GM19455 (cell line): ENCODE measurements at regions not wholly inside any gene's neighbourhood (a gene's known extent, or its start where the extent isn't known, plus 50 kb on each side); places are given as distances from the start of the nearest gene placed in this dataset.

Source experiments
- ATAC-seq: cut with Tn5 transposase; IDR thresholded peaks from one replicate; pipeline ENCODE4 v1.9.1; 2021; ENCODE audit not compliant: unreplicated experiment

- no peak for ATAC-seq
Measured at GRCh38 chr2:21253311-21254027, 129.7 kb downstream of the TDRD15 start.

- no peak for ATAC-seq
Measured at GRCh38 chr2:21254170-21254965, 130.6 kb downstream of the TDRD15 start.

DNA sequence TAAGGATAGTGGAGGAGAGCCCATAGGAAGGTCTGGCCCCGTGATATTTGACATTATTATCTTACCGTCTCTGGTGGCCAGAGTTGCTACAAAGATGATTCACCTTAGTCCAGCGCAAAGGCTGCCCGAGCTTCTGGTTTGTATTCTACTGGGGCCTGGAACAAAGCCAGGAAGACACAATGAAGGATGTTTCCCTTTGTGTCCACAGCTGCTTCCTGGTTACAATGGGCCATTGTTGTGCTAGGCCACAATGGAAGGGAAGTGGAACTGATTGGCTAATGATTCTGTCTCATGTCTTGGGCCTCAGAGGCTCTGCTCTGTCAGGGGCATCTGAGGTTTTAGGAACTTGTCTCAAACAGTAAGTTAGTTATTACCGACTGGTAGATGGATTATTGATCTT is 132.2 kb downstream of the TDRD15 start:
- ATAC-seq, result no peak

GRCh38 chr2:21257621-21258020 is 133.9 kb downstream of the TDRD15 start:
- no peak for ATAC-seq

DNA sequence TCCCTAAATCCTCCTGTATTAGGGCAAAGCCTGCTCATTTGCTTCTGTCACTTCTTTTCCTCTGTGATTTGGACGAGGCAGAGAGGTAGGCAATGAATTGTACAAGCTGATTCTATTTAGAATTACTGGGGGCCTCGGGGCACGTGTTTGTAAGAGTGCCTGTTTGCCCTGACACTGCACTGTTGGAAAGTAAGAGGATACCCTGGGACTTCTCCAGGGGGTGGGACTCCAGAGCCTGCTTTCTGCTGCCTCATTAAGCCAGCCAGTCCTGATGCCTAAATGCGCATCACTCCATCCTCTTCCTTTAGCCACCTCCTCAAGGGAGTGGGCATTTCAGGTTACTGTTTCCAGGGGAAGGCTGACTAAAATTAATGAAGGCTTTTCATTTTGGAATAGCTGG is 134.3 kb downstream of the TDRD15 start:
- ATAC-seq, result no peak

GRCh38 chr2:21260311-21260710 is 136.5 kb downstream of the TDRD15 start:
- no peak for ATAC-seq

DNA sequence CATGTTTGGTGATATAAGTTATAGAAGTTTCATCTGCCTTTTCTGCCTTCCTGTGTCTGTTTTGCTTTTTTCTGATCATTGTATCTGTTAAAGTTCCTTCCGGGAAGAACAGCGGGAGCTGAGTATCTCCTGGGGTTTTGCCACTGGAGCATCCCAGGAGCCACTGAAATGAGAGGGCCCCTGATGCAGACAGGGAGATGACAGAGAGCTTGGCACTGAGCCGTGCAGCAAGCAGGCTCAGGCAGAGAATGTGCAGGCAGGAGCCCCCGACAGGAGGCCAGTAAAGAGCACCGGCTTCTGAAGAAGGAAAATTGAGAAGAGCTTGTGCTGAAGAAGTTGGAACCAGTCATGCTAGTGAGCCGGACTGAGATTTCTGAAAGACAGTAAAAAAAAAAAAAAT is 137.8 kb downstream of the TDRD15 start:
- ATAC-seq, result no peak

DNA sequence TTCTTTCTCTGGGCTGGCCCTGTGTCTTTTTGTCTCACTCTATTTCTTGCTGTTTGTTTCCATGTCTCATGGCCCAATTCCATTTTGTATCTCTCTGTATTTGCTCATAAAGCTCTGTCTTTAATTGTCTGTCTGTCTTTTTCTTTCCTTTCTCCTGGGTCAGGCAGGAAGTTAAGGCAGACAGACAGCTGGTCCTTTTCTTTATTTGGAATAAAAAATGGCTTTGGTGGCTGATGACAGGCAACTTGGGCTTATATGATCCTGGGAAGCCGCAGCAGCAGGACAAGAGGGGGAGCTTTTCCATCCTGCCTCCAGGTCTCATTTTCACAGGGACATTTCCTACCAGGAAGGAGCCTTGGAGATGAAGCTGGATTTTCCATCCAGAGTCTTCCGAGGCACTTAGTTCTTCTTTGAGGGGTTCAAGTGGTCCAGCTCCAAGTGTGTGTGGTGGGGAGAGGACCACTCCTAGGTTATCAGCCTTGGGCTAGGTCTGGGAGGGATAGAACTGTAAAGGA is 138.7 kb downstream of the TDRD15 start:
- ATAC-seq, result no peak

GRCh38 chr2:21263622-21264021 is 139.9 kb downstream of the TDRD15 start:
- no peak for ATAC-seq

DNA sequence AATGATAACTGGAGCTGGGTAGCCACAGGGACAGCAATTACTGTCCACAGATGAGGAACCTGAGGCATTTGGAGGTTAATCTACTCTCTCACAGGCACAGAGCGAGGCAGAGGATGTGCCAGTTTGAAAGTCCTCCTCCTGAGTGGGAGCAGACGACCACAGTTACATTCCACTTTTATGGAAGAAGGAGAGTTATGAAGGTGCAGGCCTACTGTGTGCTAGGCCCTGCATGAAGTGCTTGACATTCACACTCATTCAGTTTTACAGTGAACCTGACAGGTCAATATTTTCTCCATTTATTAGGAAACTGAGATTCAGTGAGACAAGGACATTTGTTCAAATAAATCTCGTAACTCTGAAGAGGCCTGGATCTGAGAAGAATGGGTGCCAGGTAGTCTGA is 142.0 kb downstream of the TDRD15 start:
- ATAC-seq, result no peak

GRCh38 chr2:21267232-21267835 is 143.6 kb downstream of the TDRD15 start:
- ATAC-seq, result no peak

- no peak for ATAC-seq
Measured at GRCh38 chr2:21268197-21268877, 144.6 kb downstream of the TDRD15 start.

DNA sequence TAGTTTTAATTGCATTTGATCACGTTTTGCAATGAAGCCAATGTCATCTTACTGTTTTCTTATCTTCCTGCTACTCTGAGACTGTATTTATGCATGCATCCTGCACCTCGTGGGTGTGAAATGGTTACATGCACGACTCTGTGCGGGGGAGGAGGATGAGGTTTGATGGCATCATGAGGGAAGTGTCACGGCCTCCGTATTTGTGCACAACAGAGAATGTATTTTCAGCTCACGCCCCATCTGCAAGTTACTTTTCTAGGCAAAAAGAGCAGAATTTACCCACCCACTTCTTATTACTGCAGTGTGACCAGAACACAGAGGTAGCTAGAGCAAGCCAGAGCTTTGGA is 145.1 kb downstream of the TDRD15 start:
- ATAC-seq, result no peak

- no peak for ATAC-seq
Measured at GRCh38 chr2:21269382-21269781, 145.6 kb downstream of the TDRD15 start.

DNA sequence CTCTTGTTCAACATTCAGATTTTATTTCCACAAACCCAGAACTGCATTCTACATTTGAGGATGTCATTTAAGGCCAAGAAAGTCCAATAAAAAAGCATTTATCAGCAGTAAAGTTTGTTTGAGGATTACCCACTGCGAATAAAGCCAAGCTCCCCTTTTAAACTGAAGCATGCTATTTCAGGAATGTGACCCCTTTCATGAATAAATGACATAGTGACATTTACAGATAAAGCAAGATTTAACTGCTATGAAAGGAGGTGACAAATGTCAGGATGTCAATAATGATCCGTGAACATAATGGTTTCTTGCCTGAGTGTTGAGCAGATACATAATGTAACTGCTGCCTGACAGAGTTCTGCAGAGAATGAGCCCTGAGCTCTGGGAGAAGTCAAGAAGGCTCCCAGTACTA is 146.3 kb downstream of the TDRD15 start:
- no peak for ATAC-seq

- ATAC-seq, result no peak
Measured at GRCh38 chr2:21270708-21271122, 146.9 kb downstream of the TDRD15 start.

GRCh38 chr2:21276163-21276562 is 152.4 kb downstream of the TDRD15 start:
- no peak for ATAC-seq

DNA sequence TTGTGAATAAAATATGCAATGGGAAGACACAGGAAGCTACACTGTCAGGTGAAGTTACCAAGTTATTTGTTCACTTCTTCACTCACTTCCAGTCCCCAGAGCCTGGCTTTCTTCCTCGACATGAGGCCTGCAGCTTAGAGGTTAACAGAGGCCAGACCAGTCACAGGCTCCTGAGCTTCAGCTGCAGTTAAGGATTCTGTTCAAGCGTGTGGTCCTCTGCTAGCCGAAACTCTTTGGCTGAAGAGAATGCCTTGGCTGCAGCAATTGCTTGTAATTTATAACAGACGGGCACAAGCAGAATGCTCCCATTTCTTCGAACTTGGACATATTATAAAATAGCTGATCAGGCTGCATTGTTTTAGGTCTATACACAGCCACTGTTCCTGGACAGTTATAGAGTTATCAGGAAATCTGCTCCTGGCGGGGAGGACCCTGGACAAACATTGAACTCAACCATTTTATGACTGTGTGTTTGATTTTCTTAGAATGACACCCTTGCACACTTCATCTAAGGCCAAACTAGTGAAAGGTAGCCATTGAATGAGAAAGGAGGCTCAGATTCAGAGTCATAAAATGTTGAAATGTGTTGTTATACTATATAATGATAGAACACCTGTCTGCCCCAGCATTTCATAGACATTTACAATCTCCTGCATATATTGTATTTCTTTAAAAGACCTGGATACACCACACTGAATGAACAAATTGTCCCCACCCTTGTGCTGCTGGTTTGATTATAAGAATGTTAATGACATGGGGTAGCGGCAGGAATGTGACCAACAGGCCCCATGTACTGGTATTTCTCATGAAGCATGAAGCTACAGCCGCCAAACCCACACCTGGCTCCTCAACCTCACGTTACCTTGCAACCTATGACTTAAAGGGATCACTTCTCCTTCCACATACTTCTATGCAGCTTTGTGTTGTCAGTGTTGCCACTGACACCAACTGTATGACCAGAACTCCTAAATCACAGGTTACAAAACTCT is 153.6 kb downstream of the TDRD15 start:
- ATAC-seq, result no peak

- no peak for ATAC-seq
Measured at GRCh38 chr2:21279525-21279924, 155.8 kb downstream of the TDRD15 start.

DNA sequence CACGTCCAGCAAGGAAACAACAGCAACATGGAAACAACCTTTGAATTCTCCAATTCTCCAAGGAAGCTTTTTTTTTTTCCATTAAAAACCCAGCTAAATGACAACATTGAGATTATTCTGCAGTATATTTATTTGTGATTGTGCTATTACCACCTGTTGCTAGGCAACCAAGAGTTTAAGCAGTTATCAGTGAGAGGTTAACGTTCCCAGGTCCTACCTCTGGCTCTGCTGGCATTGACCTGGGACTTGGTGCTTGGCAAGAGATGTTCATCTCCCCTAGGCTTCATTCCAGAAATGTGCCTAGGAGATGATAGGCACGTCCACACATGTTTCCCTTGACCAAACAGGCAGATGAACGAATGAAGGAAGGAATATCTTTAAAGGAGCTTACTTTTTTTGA is 157.0 kb downstream of the TDRD15 start:
- ATAC-seq, result no peak
